ENCODE measurements at regions not wholly inside any gene's neighbourhood (a gene's known extent, or its start where the extent isn't known, plus 50 kb on each side); places are given as distances from the start of the nearest gene placed in this dataset.

GRCh38 chr5:96228408-96228807, 204.6 kb downstream of the PCSK1 start:
- no peak overlapping the region for H3K27ac ChIP-seq
- TF ChIP-seq CTCF (conservative IDR thresholded peaks at IDR 0.05), result no peak

- no peak overlapping the region for H3K27ac ChIP-seq
- TF ChIP-seq CTCF (conservative IDR thresholded peaks at IDR 0.05), result no peak
Measured at GRCh38 chr5:96227957-96228356, 205.1 kb downstream of the PCSK1 start.

- no peak overlapping the region for H3K27ac ChIP-seq
- TF ChIP-seq CTCF (conservative IDR thresholded peaks at IDR 0.05), result no peak
Measured at GRCh38 chr5:96226941-96227552, 206.0 kb downstream of the PCSK1 start.

GRCh38 chr5:96222129-96222528, 210.9 kb downstream of the PCSK1 start:
- no peak for TF ChIP-seq CTCF (conservative IDR thresholded peaks at IDR 0.05)
- no peak overlapping the region for H3K27ac ChIP-seq

- no peak overlapping the region for H3K27ac ChIP-seq
- TF ChIP-seq CTCF (conservative IDR thresholded peaks at IDR 0.05), result no peak
Measured at GRCh38 chr5:96220610-96221390, 212.2 kb downstream of the PCSK1 start.

- no peak overlapping the region for H3K27ac ChIP-seq
Measured at GRCh38 chr5:96219580-96220281, 213.3 kb downstream of the PCSK1 start.

More at GRCh38 chr5:96219580-96220281, 213.3 kb downstream of the PCSK1 start:
- no peak for TF ChIP-seq CTCF (conservative IDR thresholded peaks at IDR 0.05)

Data from VCaP (cell line).